Prostate gland (tissue), 2 donors: ENCODE measurements at regions not wholly inside any gene's neighbourhood (a gene's known extent, or its start where the extent isn't known, plus 50 kb on each side); places are given as distances from the start of the nearest gene placed in this dataset.

Experiments used
- POLR2AphosphoS5 ChIP-seq: sonication (generic); formaldehyde crosslinking; IDR thresholded peaks from one replicate; pipeline ENCODE4 v1.6.1; 2017; ENCODE audit warnings: antibody characterized with exemption
- TF ChIP-seq, protein P1 (sequence below), 4 experiments: fragments of 200-600 bp in 2 of 4; fragments of 450-650 bp in 2 of 4; sonication (generic) in 2 of 4; IDR thresholded peaks; 1 replicate in 3 of 4; 2 replicates in 1 of 4; pipeline ENCODE4 v1.5.1; 2016 to 2019; ENCODE audit warnings: antibody characterized with exemption in 4 of 4, mild to moderate bottlenecking in 2 of 4, moderate library complexity in 2 of 4

GRCh38 chr21:35827004-35827403 is 233.3 kb downstream of the SETD4 start:
- TF ChIP-seq, protein P1, sequence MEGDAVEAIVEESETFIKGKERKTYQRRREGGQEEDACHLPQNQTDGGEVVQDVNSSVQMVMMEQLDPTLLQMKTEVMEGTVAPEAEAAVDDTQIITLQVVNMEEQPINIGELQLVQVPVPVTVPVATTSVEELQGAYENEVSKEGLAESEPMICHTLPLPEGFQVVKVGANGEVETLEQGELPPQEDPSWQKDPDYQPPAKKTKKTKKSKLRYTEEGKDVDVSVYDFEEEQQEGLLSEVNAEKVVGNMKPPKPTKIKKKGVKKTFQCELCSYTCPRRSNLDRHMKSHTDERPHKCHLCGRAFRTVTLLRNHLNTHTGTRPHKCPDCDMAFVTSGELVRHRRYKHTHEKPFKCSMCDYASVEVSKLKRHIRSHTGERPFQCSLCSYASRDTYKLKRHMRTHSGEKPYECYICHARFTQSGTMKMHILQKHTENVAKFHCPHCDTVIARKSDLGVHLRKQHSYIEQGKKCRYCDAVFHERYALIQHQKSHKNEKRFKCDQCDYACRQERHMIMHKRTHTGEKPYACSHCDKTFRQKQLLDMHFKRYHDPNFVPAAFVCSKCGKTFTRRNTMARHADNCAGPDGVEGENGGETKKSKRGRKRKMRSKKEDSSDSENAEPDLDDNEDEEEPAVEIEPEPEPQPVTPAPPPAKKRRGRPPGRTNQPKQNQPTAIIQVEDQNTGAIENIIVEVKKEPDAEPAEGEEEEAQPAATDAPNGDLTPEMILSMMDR (IDR thresholded peaks at IDR 0.05) = no peak
- TF ChIP-seq POLR2AphosphoS5 = no peak
